ENCODE measurements at regions not wholly inside any gene's neighbourhood (a gene's known extent, or its start where the extent isn't known, plus 50 kb on each side); places are given as distances from the start of the nearest gene placed in this dataset.

- TF ChIP-seq TAF1 (IDR thresholded peaks at IDR 0.05; ENCODE audit: borderline replicate concordance, low read depth, low read length) (no peak), POLR2AphosphoS5 (IDR thresholded peaks at IDR 0.05; ENCODE audit: low read depth, low read length) (no peak), POLR2A (IDR thresholded peaks at IDR 0.05; ENCODE audit: low read depth, low read length) (no peak)
These were observed 208.2 kb upstream of the USP24 start for GRCh38 chr1:55423376-55423775.
